SK-N-DZ (cell line): ENCODE measurements at regions not wholly inside any gene's neighbourhood (a gene's known extent, or its start where the extent isn't known, plus 50 kb on each side); places are given as distances from the start of the nearest gene placed in this dataset.
A peak's percentile ranks its signal among the peaks of the same experiment; 100 is the strongest.

Experiments used
- DNase-seq: peaks from one replicate; pipeline ENCODE4 v3.0.0-alpha.2; 2015; ENCODE audit warnings: low spot score

DNA sequence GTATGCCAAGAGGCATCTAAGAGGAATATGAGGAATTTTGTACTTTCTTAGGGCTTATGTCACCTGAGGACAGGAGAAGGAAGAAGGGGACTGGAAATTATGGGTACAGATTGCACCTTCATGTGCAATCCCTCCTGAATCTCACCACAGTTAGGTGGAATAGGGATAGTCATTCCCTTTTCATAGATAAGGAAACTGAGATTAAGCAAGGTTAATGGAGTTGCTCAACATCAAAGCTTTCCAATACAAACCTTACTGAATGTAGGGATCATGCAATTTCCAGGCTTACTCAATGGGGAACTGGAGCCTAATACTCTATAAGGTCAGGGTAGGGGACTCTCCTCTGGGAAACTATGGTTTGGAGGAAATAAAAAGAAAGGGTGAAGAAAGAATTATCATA, 133.0 kb downstream of the C11orf87 start:
- DNase-seq = no peak

DNA sequence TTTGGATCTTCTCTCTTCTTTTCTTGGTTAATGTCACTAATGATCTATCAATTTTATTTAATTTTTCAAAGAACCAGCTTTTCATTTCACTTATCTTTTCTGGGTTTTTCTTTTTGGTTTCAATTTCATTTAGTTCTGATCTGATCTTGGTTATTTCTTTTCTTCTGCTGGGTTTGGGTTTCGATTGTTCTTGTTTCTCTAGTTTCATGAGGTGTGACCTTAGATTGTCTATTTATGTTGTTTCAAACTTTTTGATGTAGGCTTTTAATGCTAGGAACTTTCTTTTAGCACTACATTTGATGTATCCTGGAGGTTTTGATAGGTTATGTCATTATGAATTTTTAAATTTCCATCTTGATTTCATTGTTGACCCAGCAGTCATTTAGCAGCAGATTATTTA, 142.3 kb downstream of the C11orf87 start:
- DNase-seq = no peak

DNA sequence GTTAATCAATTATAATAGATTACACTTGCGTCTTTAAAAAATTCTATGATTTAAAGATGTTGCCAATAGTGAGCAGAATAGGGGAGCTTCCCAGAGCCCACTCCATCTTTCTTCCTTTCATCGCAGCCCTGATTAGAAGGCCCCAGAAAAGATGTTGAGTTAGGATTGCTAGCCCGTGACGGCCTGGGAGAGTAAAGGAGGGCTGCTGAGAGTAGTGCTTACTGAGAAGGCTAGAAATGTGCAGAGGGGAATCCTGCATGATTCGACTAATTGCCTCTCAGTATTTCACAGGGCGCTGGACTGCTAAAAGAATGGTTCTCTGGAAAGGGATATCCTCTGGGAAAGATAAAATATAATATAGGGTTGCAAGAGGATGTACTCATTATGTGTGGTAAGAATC, 160.5 kb downstream of the C11orf87 start:
- no peak for DNase-seq

DNA sequence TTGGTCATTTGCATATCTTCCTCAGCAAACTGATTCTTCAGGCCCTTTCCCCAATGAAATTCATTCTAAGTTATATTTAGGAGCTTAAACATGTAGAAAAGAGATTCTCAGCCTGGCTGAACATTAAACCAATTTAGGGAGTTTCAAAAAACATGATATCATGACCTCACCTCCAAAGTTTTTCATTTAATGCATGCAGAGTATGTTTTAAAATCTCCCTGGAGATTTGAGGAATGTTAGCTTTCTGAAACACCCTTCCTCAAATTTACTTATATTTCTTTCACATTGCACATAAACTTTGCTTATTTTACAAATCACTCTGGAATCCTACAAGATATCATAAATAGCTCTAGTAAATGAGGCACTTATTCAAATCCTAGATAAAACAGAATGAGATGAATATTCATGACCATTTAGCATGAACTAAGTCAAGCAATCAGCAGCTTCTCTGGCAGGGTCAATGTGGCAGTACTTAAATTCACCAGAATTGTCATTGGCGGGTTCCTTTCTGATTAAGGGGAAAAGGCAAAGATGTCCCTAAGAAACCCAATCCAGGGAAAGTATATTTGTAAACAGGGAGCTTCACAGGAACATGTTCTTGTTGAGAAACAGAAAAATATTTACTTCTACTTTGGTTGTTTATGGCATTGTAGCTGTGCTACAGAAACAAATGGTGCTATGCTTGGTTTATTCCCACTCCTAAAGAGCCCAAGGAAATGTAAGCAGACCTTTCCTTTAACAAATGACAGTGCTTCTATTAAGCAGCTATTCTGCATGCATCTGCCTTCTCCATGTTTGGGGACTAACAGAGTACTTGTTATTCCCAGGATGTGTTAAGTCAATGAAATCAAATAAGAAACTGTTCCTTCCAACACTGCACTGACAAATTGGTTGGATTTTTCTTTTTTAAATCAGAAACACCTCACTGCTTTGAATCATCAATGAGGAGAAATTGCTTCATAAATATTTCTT, 162.3 kb downstream of the C11orf87 start:
- DNase-seq = no peak

DNA sequence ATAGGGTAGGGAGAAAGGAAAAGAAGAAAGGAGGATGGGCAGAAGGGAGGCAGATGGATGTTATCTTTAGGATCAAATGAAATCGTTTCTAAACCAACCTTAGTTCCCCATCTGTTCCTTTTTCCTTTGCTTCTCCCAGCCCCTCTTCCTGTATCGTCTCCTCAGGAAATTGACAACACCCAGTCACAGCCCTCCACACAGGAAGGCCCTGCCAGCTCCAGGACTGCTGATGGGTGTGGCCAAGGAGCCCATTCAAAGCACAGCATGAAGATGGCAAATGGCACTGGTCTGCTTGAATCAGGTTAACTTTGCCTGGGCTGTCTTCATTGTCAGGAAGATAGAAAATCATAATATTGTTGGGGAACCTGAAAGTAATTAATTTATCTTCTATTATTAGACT, 164.8 kb downstream of the C11orf87 start:
- no peak for DNase-seq

DNA sequence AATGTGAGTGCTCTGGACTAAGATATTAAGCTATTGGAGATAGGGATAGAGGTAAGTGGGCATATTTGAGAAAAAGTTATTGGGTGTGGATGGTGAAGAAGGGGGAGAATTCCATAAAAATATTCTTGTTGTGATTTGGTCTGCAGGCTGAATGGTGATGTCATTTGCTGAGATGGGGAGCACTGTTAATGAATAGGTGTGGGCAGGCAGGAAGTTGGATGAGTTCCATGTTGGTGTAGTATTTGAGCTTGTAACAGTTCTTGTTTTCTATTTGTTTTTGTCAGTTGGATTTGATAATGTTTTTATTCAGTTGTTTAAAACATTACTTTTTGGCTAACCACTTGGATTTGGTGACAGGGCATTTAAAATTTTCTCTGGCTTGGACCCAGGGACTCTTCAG, 168.8 kb downstream of the C11orf87 start:
- no peak for DNase-seq

DNA sequence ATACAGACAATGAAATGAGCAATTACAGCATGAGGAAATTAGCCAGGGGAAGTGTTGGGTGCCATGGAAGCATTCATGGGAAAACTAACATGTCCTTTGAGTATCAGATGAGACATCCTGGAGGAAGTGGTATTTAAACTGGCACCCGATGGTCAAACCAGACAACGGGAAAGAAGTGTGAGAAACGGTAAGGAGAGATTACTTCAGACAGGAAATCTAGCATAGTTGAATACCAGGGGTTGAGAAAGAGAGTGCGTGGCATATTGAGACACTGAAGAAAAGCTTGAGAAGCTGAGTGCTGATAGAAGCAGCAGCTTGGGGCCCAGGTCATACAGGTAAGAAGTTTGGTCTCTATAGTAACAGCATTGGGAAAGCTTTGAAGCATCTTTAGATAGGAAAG, 175.3 kb downstream of the C11orf87 start:
- DNase-seq = no peak

DNA sequence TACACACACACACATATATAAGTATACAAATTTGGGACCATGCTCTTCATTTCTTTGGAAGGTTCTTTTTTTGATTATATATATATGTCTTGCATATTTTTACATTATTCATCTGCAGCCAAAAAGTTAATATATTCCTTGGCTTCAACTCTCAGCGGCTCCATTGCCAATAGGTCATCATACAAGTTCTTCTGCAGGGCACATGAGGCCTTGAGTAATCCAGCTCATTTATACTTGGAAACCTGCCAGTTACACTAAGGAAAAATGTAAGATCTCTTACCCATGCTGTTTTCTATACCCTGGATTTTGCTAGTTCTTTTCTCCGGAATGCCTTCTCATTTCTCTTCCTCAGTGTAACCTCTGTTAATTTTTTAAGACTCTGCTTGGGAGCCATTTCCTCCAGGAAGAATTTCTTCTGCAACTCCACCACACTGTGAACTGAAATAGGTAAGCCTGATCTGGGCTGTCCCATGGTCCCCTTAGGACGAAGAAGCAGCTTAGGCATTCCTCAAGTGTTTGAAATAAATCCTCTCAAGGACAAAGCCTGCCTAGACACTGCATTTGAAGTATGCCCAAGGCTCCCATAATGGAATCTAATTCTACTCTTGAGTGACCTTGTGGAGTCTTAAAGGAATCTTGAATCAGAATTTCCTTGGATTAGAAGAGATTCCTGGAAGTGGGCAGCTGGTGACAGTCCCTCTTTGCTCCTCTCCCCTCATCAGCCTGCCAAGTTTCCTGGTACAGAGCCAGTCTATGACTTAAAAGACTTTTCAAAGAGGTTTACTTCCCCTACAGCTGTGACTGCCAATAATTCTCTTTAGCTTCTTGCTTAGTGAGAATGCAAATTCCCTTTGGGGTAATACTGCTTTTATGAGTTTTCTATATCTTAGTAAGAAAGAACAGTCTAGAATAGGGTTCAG, 182.8 kb downstream of the C11orf87 start:
- DNase-seq = no peak

DNA sequence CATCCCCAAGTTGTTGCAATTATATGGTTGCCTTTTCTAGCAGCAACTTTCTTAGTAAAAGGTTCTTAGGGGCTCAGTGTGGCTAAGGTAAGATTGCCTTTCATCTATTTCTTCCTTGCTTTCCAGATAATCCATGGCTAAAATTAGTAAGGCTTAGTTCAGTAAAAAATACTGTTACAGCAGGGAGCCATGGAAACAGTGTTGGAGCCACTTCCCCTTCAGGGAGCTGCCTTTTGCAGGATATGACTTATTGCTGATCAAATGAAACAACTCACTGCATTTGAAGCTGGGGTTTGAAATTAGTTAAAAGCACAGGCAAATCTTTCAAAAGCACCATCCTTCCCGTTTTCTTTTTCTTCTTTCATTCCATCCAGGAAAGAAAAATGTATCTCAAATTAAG, 184.3 kb downstream of the C11orf87 start:
- DNase-seq = no peak

DNA sequence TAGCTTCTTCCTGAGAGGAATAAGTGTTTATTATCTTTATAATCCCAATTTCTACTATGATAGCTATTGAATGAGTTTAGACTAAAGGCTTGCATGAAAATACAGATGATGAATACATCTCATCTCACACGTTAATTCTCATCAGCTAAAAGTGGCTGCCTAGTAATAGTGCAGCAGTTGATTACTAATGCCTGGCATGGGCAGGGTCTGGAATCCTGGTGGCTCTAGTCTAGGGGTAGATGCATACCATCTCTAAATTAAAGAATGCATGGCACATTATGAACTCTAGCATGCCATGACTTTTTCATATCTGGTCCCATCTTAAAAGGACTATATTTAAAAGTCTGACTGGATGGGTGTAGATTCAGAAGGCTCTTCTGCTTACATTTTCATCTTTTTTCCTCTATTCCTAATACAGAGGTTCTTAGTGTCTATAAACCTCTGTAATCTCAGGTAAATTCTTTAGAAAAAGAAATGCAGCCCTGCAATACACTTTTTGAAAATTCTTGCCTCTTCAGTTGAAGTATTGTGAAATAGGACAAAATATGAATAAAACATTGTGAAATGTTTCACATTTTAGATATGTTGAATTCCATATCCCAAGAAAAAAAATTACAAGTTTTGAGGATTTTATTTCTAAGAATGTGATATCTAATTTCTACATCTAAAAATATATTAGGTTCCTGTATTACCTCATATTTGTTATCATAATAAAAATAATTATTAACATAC, 187.6 kb downstream of the C11orf87 start:
- no peak for DNase-seq

DNA sequence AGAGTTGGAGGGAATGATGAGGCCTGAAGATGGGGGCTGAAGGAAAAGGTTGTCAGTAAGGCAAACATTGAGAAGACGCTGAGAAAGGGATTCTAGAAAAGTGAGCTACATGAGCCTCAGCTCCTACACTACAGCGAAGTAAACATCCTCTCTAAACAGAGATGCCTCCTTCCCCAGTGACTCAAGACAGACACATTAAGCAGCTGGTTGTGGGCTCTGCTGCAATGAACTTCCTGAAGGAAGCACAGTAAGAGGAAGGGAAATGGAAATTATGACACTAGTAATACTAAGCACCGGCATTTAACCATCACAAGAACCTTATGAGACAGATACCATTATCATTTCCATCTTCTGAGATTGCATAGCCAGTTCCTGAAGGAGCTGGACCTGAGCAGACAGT, 190.5 kb downstream of the C11orf87 start:
- DNase-seq = no peak

DNA sequence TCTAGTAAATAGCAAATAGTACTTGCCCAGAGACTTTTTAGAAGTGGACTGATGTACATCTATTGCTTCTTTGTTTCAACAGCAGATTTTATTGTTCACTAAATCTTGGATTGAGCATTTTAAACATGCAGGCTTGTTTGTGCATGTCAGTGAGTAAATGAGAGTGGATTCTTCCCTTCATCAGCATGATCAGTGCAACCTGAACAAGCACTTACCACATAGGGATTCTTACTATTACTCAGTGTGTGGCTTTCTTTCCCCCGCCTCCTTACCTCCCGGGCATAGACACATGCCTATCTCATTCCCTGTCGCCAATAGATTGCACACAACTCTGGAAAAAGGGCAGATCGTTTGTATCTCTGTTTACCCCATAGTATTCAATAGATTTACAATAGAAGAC, 197.5 kb downstream of the C11orf87 start:
- DNase-seq = no peak

DNA sequence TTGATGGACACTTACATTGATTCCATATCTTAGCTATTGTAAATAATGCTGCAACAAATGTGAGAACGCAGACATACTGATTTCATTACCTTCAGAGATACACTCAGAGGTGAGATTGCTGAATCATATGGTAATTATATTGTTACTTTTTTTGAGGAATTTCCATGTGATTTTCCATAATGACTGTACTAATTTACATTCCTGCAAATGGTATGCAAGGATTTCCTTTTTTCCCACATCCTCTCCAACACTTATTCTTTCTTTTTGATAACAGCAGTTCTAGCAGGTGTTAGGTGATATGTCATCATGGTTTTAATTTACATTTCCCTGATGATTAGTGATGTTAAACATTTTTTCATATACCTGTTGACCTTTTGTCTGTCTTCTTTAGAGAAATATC, 207.7 kb downstream of the C11orf87 start:
- no peak for DNase-seq

DNA sequence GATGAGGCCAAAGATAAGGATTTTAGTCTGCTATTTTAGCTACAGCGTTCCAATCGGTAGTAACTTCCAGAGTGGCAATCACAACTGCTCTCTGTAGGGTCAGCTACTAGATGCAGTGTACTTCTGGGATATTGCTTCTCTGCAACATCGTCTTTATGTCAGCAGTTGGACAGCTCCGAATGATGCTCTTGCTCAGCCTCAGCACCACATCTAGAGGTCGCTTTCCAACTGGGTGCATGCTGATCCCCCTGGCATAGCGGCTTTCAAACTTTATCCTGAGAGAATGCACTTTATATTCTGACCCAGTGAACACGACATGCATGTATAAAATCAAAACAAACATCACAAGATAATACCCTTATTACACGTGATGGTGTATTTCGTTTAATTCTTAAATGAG, 219.6 kb downstream of the C11orf87 start:
- peak; percentile 20 for DNase-seq

DNA sequence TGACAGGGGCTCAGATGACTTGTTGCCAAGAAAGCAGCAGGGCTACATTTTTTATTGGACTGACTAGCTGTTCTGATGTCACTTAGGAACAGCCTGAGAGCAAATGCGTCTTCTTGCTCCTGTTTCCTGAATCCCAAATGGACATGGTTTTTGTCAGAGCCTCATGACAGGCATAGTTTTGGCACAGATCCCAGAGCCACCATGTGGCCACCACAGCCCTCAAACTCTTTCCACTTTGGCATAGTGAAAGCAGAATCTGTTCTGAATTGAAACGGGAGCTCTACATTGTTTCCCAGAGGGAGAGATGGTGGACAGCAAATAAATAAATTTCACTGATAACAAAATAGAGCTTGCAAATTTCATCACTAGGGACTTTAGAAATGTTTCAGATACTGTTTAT, 222.2 kb downstream of the C11orf87 start:
- peak; percentile 89 for DNase-seq

DNA sequence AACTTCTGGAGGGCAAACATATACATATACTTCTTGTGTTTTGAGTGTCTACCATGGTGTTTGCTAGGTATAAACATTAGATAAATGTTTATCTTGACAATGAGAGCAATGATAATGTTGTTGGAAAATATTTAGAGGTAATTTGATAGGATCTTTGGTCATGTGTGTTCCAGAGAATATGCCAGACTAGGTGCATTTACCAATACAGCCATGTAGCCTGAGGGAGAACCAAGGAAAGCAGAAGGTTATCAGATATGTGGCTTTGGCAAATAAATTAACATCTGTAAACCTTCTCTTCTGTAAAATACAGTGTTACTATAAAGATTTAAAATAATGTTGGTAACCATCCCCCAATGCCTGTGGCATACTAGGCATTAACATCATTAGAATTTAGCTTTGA, 226.8 kb downstream of the C11orf87 start:
- DNase-seq = no peak

DNA sequence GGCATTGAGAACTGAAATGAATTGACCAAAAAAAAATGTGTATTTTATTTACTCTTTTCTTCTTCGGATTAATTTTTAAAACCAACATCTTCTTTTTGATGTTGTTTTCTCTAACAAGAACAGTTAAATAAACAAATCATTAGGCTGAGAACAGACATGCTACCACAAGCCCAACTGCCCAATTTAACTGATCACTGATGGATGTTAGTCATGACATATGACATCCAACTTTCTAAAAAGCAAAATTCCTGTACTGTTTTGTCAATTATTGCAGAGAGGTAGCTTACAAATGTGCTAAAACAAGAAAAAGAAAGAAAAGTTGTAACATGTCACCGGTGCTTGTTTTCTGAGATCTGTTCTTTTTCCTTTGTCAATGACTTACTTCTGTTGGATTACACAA, 232.1 kb downstream of the C11orf87 start:
- no peak for DNase-seq

DNA sequence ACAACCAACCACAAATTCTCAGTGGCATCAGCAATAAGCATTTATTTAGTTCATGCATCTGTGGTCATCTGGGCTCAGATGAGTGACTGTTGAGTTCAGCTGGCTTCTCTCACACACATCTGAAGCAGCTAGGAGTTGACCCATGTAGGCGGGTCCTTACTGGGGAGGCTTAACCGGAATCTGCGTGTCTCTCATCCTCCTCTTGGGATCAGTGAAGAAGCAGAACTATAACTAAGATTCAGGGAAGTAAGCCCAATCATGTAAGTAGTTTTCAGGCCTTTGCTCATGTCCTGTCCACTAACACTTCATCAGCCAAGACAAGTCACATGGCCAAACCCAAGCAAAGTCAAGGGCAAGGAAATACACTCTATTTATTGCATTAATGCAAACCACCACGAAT, 236.2 kb downstream of the C11orf87 start:
- no peak for DNase-seq

DNA sequence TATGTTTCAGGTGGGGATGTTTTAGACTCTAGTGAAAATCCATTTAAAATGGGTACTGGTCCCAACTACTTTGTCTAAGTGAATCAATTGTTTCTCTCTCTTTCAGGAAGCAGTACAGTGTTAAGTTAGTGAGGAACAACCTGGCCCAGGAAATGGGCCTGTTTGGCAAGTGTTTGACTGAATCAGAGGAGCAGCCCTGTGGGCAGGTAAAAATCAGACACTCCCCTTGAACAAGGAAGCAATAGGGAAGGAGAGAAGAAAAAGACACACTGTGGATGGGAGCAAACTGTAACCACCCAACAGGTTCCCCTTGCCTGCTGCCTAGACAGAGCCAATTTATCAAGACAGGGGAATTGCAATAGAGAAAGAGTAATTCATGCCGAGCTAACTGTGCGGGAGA, 245.7 kb downstream of the C11orf87 start:
- no peak for DNase-seq

DNA sequence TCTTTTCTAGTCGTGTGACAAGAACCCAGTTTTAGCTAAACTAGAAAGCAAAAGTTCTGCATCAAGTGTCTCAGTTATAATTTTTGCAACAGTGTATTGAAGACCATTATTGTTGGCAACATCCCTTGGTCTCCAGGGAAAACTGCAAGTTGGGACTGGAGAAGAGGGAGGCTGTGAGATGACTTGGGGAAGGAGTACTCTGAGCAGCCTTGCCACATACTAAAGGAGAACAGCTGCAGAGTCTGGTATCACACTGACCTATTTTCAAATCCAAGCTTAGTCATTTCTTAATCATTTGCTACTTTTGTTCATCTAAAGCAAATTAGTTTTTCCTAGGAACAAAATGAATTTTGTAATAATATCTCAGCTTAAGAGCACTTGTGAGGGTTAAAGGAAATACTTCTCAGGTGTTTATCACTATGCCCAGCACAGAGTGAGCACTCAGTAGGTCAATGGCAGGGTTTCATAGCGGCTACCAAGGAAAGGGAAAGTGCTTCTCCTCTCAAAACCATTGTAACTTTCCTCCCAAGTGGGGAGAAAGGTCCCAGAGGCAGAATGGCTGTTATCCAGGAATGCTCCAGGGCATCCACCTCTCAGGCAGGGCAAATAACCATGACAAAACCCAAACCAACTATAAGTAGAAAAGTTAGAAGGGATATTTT, 247.1 kb downstream of the C11orf87 start:
- DNase-seq = no peak

DNA sequence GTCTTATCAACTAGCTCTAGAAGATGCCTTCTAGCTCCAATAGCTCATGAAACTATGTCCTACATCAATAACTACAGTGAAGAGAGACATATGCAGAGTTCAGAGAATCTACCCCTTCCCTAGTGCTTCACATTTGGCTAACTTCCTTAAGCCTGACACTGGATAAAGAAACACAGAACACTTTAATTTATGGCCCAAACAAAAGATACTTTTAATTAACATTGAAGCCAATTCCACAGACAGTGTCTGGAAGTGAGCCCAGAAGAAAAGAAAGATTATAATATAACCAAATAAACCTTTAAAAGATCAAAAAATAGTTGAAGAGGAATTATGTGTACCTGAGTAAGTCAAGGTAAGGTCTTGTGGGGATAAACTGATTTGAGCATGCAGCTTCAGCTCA, 255.2 kb downstream of the C11orf87 start:
- no peak for DNase-seq
